ENCODE measurements at regions not wholly inside any gene's neighbourhood (a gene's known extent, or its start where the extent isn't known, plus 50 kb on each side); places are given as distances from the start of the nearest gene placed in this dataset.

GRCh38 chr12:92987846-92988621 lies 58.9 kb upstream of the EEA1 start:
- no peak for TF ChIP-seq CTCF (IDR thresholded peaks at IDR 0.05)
- no peak for TF ChIP-seq POLR2A (IDR thresholded peaks at IDR 0.05)

All from Peyer's patch (tissue), 4 donors.